ENCODE measurements at regions not wholly inside any gene's neighbourhood (a gene's known extent, or its start where the extent isn't known, plus 50 kb on each side); places are given as distances from the start of the nearest gene placed in this dataset.
"Not testable (repeated sequence)": the region's sequence is repeated elsewhere in the genome, so short reads cannot be mapped to it uniquely, and the experiment has no call there.

DNA sequence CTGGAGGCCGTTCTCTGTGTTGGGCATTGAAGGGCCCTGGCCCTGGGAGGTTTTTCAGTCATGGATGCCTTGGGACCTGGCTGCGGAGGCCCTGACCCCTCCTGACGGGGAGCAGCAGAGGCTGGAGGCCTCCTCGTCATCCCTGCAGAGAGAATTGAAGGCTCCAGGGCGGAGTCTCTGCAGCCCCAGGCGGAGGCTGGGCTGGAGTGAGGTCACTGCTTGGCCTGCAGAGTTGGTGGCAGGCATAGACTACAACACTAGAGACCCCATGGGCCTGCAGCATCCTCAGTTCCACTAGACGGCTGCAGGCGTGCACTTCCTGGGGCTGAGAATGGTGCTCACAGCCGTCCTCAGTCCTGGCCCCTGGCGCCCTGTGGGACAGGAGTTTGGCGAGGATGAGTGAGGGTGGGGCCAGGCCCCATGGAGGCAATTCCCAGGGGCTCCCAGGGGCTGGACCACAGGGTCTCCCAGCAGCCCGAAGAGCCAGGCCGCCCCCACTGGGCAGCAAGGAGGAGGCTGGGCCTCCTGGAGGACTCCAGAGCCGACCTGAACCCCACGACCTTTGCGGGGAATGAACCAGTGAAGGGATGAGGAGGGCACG lies 1194.9 kb downstream of the BRD1 start:
- Histone ChIP-seq H3K36me3 (replicated peaks; ENCODE audit: control insufficient read depth, insufficient read depth, low read length) (no peaks in the 10 kb centered on the region), H3K27me3 (ENCODE audit: control insufficient read depth, insufficient read depth, low read length) (no peaks in the 10 kb centered on the region), H3K4me3 (ENCODE audit: insufficient read depth, low read depth, low read length) (no peak overlapping the region)
- no peak for DNase-seq

DNA sequence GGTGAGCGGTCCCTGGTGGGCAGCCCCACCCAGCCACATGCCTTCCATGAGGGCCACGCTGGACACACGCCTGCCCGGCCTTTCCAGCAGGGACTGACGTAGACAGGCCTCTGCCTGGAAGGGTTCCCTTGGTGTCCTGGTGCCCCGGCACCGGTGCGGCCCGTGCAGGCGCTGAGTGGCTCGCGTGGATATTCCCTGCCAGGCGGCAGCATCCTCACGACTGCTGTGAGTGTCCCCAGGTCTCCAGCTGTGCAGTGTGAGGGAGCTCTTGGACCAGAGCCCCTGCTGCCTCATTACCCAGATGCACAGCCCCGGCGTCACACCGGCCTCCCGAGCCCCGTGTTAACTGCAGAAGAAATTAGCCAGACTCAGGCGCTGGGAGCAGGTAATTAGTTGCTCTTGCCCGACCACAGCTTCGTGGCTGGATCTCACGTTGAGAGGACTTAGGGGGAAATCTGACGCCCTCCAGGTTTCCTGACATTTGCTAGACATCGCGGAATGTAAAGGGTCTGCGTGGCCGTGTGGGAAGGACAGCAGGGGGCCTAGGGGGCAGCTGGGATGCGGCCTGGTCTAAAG lies 1196.3 kb downstream of the BRD1 start:
- H3K4me3 ChIP-seq (ENCODE audit: insufficient read depth, low read depth, low read length) = no peak overlapping the region
- DNase-seq = no peak
- no peaks in the 10 kb centered on the region for H3K36me3 ChIP-seq (replicated peaks; ENCODE audit: control insufficient read depth, insufficient read depth, low read length)
- H3K27me3 ChIP-seq (ENCODE audit: control insufficient read depth, insufficient read depth, low read length) = no peaks in the 10 kb centered on the region

- peak; percentile 69 for DNase-seq
- H3K27me3 ChIP-seq (ENCODE audit: control insufficient read depth, insufficient read depth, low read length) = no peaks in the 10 kb centered on the region
- no peaks in the 10 kb centered on the region for H3K36me3 ChIP-seq (replicated peaks; ENCODE audit: control insufficient read depth, insufficient read depth, low read length)
- H3K4me3 ChIP-seq (ENCODE audit: insufficient read depth, low read depth, low read length) = no peak overlapping the region
These were observed 1196.8 kb downstream of the BRD1 start for GRCh38 chr22:48630848-48631247.

DNA sequence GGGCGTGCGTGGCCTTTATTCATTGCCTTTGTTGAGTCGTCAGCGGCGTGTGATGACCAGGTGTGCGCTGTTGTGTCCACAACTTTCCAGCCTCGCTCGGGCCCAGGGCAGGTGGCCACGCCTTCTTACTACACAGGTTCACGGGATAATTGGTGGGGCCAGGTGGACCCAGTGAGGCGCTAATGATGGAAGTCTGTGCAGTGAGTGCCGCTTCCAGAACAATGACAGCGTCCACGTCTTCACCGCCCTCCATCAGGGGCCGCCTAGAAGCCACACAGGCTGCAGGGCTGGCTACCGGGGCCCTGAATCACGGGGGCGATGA lies 1197.3 kb downstream of the BRD1 start:
- Histone ChIP-seq H3K27me3 (ENCODE audit: control insufficient read depth, insufficient read depth, low read length) (no peaks in the 10 kb centered on the region), H3K36me3 (replicated peaks; ENCODE audit: control insufficient read depth, insufficient read depth, low read length) (no peaks in the 10 kb centered on the region), H3K4me3 (ENCODE audit: insufficient read depth, low read depth, low read length) (no peak overlapping the region)
- no peak for DNase-seq

GRCh38 chr22:48629631-48630432 lies 1197.8 kb downstream of the BRD1 start:
- Histone ChIP-seq H3K36me3 (replicated peaks; ENCODE audit: control insufficient read depth, insufficient read depth, low read length) (no peaks in the 10 kb centered on the region), H3K4me3 (ENCODE audit: insufficient read depth, low read depth, low read length) (no peak overlapping the region), H3K27me3 (ENCODE audit: control insufficient read depth, insufficient read depth, low read length) (no peaks in the 10 kb centered on the region)
- DNase-seq = peak; percentile 65

GRCh38 chr22:48628891-48629543 lies 1198.7 kb downstream of the BRD1 start:
- no peak overlapping the region for H3K4me3 ChIP-seq (ENCODE audit: insufficient read depth, low read depth, low read length)
- H3K36me3 ChIP-seq (replicated peaks; ENCODE audit: control insufficient read depth, insufficient read depth, low read length) = no peaks in the 10 kb centered on the region
- DNase-seq = peak; percentile 95
- H3K27me3 ChIP-seq (ENCODE audit: control insufficient read depth, insufficient read depth, low read length) = no peaks in the 10 kb centered on the region

DNA sequence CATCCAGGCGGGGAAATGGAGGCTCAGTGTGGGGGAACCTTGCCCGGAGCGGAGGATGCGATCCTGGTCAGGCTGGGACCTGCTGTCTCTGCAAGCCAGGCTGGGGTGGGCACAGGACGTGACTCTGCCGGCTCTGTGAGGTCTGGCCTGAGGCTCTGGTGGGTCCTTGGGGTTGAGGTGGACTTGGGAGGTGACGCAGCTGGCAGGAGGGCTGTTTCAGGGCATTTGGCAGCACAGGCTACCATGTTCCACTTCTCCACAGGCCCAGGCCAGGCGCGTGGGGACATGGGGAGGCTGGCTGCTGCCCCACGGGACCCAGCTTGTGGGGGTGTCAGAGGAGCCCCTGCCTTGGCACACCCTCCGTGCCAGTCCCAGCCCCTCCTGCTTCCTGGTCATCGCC lies 1199.7 kb downstream of the BRD1 start:
- Histone ChIP-seq H3K36me3 (replicated peaks; ENCODE audit: control insufficient read depth, insufficient read depth, low read length) (no peaks in the 10 kb centered on the region), H3K4me3 (ENCODE audit: insufficient read depth, low read depth, low read length) (no peak overlapping the region), H3K27me3 (ENCODE audit: control insufficient read depth, insufficient read depth, low read length) (no peaks in the 10 kb centered on the region)
- no peak for DNase-seq

DNA sequence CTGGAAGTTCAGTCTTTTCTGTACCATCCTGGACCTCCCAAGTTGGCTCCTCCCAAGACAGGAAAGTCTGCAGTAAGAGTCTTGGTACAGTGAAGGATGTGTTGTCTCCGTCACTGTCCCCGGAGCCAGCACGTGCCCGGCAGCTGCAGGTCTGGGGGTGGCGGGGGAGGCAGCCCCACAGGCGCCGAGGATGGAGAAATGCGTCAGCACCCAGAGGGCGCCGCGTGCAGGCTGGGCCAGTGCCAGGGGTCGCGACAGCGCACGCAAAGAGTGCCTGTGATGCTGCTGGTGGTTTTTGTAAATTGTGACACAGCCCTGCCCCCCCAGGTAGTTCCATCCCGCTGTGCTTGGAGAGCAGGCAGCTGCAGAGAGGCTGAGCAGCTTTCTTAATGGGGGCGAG lies 1200.5 kb downstream of the BRD1 start:
- H3K4me3 ChIP-seq (ENCODE audit: insufficient read depth, low read depth, low read length) = no peak overlapping the region
- no peaks in the 10 kb centered on the region for H3K36me3 ChIP-seq (replicated peaks; ENCODE audit: control insufficient read depth, insufficient read depth, low read length)
- no peaks in the 10 kb centered on the region for H3K27me3 ChIP-seq (ENCODE audit: control insufficient read depth, insufficient read depth, low read length)
- peak; percentile 76 for DNase-seq

DNA sequence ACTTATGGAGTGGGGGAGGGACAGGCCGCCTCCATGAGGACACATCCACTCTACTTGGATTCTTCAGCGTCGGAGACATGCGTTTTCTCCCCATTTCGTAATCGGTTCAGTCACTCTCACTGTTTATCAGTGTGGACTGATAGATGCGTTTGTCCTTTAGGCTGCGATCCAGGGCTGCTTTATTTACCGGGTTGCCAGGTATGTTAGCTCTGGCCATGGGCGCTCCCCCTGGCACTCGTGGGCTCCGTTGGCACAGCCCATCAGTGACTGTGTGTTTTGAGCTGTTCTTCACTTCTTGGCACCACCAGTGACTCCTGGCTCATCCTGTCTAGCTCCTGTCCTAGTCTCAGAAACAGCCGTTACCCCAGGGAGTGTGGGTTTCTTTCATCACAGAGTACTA lies 1203.3 kb downstream of the BRD1 start:
- no peak for DNase-seq
- H3K36me3 ChIP-seq (replicated peaks; ENCODE audit: control insufficient read depth, insufficient read depth, low read length) = no peaks in the 10 kb centered on the region

DNA sequence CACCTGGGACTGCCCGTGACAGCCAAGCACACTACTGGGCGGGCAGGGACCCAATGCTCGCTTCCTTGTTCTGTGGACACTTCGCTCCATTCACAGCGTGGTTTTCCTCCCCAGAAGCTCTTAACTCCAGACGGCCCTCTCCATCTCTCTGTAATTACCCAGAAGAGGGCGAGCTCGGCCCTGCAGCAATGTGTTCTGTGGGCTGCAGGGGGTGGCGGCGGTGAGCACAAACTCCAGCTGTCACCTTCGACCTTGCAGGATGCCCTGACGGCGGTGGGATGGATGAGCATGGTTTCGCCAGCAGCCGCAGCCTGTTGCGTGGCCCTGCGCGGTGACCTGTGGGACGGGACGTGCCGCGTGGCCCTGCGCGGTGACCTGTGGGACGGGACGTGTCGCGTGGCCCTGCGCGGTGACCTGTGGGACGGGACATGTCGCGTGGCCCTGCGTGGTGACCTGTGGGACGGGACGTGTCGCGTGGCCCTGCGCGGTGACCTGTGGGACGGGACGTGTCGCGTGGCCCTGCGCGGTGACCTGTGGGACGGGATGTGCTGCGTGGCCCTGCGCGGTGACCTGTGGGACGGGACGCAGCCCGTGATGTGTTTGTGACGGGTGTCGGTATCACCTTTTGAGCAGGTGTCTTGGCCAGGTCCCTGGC lies 1204.7 kb downstream of the BRD1 start:
- Histone ChIP-seq H3K27me3 (ENCODE audit: control insufficient read depth, insufficient read depth, low read length) (no peaks in the 10 kb centered on the region), H3K4me3 (ENCODE audit: insufficient read depth, low read depth, low read length) (no peak overlapping the region), H3K36me3 (replicated peaks; ENCODE audit: control insufficient read depth, insufficient read depth, low read length) (no peaks in the 10 kb centered on the region)
- peak; percentile 67 for DNase-seq

More for the DNA sequence above, 1203.3 kb downstream of the BRD1 start:
- H3K4me3 ChIP-seq (ENCODE audit: insufficient read depth, low read depth, low read length) = no peak overlapping the region
- no peaks in the 10 kb centered on the region for H3K27me3 ChIP-seq (ENCODE audit: control insufficient read depth, insufficient read depth, low read length)

GRCh38 chr22:48621085-48621484 lies 1206.6 kb downstream of the BRD1 start:
- no peak overlapping the region for H3K4me3 ChIP-seq (ENCODE audit: insufficient read depth, low read depth, low read length)
- H3K27me3 ChIP-seq (ENCODE audit: control insufficient read depth, insufficient read depth, low read length) = no peaks in the 10 kb centered on the region
- DNase-seq = no peak
- H3K36me3 ChIP-seq (replicated peaks; ENCODE audit: control insufficient read depth, insufficient read depth, low read length) = no peaks in the 10 kb centered on the region

GRCh38 chr22:48620460-48620859 lies 1207.2 kb downstream of the BRD1 start:
- H3K4me3 ChIP-seq (ENCODE audit: insufficient read depth, low read depth, low read length); DNase-seq; H3K36me3 ChIP-seq (replicated peaks; ENCODE audit: control insufficient read depth, insufficient read depth, low read length); H3K27me3 ChIP-seq (ENCODE audit: control insufficient read depth, insufficient read depth, low read length): not testable (repeated sequence)

- H3K36me3 ChIP-seq (replicated peaks; ENCODE audit: control insufficient read depth, insufficient read depth, low read length) = no peaks in the 10 kb centered on the region
- H3K4me3 ChIP-seq (ENCODE audit: insufficient read depth, low read depth, low read length) = no peak overlapping the region
- no peak for DNase-seq
- H3K27me3 ChIP-seq (ENCODE audit: control insufficient read depth, insufficient read depth, low read length) = no peaks in the 10 kb centered on the region
These were observed 1208.0 kb downstream of the BRD1 start for GRCh38 chr22:48619721-48620120.

DNA sequence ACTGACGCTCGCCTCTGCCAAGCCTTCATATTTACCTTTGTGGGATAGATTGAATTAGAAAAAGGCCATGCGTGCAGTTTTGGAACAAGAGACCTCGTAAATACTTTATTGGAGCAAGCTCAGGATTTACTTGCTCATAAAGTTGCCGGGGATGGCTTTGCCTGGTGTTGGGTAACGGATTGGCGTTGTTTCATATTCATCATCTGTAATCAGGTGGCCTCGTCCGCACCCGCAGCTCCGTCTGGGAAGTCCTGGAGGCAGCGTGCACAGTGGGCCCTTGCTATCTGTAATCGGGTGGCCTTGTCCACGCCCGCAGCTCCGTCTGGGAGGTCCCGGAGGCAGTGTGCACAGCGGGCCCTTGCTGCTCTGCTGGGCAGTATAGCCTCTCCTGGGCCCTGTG lies 1209.3 kb downstream of the BRD1 start:
- no peaks in the 10 kb centered on the region for H3K36me3 ChIP-seq (replicated peaks; ENCODE audit: control insufficient read depth, insufficient read depth, low read length)
- no peak overlapping the region for H3K4me3 ChIP-seq (ENCODE audit: insufficient read depth, low read depth, low read length)
- DNase-seq = no peak
- no peaks in the 10 kb centered on the region for H3K27me3 ChIP-seq (ENCODE audit: control insufficient read depth, insufficient read depth, low read length)

Data from H7 (cell line).